NOMO-1 treated with DMSO at 0.1 percent for 48 hours (cell line): ENCODE measurements at regions not wholly inside any gene's neighbourhood (a gene's known extent, or its start where the extent isn't known, plus 50 kb on each side); places are given as distances from the start of the nearest gene placed in this dataset.
"Not testable (repeated sequence)": the region's sequence is repeated elsewhere in the genome, so short reads cannot be mapped to it uniquely, and the experiment has no call there.

Experiments used
- DNase-seq: peaks from one replicate; lab custom pipeline; 2025; ENCODE audit not compliant: unreplicated experiment; lab: John Stamatoyannopoulos, UW

DNA sequence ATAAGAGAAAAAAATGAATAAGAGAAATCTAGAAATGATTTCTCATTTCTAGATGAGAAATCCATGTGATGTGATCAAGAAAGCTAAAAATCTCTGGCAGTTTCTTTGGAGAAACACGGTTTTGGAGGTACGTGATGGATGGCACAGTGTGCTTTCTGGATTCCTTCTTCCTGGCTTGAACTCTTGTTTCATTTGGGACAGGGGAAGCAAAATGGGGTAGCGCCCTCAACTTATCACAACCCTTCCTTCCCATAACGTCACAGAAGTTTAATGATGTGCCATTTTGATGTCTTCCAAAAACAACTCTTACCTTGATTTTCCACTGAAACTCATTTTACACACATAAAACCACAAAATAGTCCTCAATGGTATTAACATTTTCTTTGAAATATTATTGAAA, 1037.3 kb downstream of the ROBO2 start:
- no peak for DNase-seq

DNA sequence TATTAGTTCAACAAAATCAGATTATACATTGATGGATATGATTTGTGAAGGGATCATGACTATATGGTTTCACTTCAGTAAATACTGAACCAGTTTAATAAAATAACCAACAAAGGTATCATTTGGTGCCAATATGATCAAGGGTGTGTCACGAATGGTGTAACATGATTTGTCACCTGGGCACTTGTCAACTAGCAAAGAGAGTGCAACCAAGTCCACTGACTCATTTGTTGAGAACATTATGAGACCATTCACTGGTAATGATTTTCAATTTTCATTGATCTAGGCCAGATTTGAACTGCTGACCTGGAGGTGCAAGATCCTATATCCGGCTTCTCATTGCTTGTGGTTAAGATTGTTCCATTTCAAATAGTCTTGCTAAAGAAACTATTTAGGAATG, 1037.9 kb downstream of the ROBO2 start:
- no peak for DNase-seq

DNA sequence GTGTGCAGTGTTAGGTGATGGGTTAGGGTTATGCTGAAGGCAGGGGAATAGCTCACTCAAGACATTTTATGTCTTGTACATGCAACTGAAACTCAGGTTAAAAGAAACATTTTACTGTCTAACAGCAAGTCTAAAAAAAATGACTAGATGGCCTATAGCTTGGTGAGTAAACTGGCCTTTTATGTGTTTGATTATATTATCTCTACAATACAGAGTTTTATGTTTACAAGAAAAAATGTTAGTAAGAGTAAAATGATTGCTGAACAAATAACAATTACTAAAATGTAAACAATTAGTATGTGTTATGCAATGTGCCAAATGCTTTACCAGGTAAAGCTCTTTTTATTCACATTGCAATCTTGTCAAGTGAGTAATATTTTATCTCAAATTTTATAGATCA, 1039.6 kb downstream of the ROBO2 start:
- DNase-seq: no peak

DNA sequence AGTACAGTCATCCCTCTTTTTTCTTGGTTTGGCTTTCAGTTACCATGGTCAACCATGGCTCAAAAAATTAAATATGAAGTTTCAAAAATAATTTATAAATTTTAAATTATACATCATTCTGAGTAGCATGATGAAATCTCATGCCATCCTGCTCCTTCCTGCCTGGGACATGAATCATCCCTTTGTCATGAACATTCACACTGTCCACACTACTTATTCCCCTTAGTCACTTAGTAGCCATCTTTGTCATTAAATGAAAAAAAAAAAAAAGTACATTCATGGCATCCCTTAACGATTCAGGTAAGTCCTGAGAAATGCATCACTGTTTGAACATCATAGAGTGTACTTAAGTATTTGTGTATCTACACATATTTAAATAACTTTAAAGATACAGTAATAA, 1046.3 kb downstream of the ROBO2 start:
- DNase-seq: no peak

DNA sequence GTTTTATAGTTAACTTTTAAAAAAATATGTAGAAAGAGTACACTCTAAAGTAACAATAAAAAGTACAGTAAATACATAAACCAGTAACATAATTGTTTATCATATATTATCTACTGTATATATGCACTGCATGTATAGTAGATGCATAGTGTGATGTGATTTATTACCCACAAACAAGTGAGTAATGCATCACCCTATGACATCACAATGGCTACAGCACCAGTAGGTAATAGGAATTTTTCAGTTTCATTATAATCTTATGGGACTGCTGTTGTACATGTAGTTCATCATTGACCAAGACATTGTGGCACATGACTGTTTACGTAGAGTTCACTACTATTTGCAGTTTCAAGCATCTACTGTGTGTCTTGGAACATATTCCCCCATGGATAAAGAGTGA, 1047.2 kb downstream of the ROBO2 start:
- DNase-seq: no peak

DNA sequence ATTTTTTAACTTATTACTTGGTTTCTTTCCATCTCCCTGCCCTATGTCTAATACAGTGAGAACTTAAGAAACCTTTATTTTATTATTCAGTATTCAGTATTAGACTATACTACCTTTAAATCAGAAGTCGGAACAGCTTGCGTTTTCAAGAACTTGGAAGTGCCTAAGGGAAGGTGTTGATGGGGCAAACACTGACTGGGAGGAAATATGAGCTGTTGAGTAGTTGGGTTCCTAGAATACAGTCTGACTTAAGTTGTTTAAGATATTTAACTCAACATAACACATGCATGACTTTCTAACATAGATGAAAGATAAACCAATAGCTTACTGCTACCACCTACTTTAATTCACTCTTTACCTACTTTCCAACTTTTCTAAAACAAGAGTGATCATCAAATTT, 1048.1 kb downstream of the ROBO2 start:
- no peak for DNase-seq

DNA sequence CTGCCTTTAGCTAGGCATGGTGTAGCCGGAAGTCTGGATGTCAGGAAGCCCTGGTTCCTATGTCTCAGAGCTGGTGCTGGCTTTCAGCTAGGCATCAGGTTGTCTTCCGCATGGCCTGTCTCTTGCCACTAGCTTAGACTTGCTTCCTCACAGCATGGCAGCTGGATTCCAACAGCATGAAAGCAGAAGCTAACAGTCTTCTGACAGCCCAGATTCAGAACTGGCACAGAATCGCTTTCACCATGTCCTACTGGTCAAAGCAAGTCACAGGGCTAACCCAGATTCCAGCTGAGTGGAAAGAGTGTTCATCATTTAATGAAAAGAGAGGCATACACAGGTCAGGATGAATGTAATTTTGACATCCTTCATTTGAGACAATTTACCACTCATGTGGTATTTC, 1050.5 kb downstream of the ROBO2 start:
- no peak for DNase-seq

DNA sequence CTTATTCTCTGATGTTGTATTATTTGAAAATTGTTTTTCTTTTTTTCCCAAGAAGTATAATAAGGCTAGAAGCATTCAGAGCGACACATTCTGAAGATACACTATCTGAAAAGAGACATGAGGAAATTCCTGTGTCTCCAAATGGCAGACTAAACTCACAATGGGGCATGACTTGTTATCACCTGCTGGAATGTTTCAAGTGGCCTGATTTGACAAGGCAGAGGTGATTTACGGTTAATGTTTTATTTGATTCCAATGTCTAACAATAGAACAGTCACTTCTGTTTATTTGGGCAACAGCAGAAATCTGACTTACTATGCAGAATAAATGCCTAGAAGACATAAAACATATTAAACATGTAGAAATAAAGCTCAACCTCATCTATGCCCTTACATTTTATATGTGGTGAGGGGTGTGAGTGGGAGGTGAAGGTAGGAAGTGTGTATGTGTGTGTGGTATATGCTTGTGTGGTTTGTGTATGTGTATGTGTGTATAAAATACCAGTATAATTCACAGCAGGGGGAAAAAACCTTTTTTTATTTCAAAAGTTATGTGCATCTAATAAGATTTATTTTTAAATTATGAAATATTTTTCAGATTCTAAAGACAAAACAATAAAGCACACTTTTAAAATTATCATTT, 1051.7 kb downstream of the ROBO2 start:
- DNase-seq: no peak

DNA sequence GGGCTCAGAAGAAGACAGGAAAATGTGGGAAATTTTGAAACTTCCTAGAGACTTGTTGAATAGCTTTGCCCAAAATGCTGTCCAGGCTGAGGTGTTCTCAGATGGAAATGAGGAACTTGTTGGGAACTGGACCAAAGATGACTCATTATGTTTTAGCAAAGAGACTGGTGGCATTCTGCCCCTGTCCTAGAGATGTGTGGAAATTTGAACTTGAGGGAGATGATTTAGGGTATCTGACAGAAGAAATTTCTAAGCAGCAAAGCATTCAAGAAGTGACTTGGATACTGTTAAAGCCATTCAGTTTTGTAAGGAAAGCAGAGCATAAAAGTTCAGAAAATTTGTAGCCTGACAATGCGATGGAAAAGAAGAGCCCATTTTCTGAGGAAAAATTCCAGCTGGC, 1052.7 kb downstream of the ROBO2 start:
- DNase-seq: not testable (repeated sequence)

DNA sequence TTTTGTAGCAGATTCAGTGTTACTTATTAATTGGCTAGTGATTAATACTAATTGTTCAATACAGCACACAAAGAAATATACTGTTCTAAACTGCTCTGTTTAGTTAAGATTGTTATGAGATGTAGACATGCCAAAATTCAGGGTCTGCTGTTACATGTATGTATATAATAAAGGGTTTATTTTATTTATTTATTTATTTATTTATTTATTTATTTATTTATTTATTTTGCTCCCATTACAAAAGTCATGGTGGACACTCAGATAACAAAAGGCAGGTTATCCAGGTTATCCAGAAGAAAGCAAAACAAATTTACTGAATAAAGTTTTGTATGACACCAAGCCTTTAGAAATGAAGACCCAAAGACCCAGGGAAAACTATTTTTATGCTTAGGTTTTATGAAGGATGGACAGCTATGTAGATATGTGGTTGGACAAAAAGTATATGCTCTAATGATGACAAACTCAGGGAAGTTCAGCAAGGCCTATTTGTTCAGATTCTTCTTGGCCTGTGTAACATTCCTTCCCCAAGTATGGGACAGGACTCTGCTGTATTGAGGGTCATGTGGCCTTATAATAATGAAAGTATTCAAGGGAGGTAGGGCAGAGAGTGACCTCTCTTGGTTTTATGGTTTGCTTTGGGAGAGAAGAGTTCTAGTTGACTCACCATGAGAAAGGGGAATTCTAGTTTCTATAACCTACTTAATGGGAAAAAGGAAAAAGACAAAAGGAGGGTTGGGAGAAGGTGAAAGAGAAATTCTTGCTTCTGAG, 1056.8 kb downstream of the ROBO2 start:
- no peak for DNase-seq

DNA sequence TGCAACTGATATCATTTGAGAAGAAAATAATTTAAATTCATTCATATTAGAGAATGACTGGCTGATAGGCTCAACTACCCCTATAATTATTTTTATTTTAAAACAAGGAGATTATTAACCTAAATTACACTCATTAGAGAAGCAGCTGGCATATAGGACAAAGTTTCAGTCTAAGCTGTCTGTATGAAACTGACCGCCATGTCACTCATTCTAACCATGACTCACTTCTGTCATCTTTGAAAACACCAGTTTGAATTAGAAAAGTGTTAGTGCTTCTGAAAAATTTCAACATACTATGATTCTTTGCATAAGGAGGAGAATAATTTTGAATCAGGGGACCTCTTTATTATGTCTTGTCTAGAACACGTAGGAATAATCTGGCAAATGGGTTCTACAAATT, 1058.5 kb downstream of the ROBO2 start:
- DNase-seq: no peak

DNA sequence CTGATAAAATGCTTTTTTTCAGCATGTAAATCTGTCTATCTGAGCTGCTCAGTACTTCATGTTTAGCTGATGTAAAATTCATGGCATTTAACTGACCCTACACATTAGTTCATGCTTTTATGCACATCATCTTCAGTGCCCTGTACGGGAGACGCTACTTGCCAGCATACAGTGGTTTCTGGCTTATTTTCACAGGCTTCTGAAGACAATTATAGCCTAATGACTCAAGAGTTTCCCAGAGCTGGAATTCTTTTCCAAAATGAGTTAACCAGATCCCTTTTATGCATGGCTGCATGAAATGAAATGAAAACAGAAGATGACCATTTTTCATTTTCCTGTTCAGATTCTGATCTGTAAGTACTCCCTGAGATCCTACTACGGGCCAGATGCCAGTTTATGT, 1061.5 kb downstream of the ROBO2 start:
- no peak for DNase-seq

DNA sequence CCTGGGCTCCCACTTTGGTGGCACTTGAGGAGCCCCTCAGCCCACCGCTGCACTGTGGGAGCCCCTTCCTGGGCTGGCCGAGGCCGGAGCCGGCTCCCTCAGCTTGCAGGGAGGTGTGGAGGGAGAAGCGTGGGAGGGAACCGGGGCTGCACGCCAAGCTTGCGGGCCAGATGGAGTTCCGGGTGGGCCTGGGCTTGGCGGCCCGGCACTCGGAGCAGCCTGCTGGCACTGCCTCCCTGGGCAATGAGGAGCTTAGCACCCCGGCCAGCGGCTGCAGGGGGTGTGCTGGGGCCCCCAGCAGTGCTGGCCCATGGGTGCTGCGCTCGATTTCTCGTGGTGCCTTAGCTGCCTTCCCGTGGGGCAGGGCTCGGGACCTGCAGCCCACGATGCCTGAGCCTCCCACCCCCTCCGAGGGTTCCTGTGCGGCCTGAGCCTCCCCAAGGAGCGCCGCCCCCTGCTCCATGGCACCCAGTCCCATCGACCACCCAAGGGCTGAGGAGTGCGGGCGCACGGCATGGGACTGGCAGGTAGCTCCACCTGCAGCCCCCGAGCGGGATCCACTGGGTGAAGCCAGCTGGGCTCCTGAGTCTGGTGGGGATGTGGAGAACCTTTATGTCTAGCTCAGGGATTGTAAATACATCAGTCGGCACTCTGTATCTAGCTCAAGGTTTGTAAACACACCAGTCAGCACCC, 1068.5 kb downstream of the ROBO2 start:
- not testable (repeated sequence) for DNase-seq

DNA sequence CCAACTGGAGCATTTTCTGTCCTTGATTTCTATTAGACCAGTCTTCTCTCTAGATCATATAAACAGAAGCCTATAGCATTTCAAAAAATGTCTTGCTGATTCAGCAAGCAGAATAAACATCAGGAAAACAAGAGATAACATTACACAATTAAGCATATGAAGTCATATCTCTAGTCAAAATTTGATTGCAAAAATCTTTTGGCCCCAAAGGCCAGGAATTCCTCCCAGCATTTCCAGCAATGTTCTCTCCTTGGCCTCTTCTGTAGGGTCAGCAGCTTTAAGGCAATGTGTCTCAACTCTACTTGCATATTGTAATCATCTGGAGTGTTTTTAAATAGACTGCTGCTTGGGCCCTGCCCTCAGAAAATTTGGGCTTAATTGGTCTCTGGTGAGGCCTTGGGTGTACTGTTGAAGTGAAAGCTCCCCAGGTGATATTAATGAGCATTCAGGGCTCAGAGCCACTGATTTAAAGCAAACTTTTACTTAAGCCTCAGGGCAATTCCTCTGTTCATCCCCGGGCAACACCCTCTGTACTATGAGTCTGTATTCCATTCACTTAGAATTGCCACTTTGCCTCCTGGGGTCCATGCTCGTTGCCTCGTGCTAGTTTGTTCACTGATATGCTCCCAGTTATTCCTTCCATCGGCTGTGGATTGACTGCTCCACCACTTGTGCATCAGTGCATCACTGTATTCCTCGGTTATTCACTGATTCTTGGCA, 1072.6 kb downstream of the ROBO2 start:
- no peak for DNase-seq

DNA sequence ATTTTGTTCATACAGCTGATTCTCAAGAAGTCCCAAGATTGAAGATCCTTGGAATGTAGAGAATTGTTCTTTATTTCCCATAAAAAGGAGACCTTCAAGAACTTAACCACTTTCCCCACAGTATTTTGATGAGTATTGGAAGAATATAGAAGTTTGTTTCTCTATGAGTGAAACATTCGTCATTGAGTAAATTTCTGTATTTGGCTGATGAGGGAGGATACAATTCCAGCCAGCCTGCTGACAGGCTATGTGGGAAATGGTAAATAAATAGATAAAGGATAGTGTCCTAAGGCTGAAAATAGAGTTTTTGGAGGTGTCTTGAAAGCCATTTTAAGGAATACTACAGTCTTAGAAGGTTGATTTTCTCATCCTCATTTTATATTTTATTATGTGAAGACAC, 1076.1 kb downstream of the ROBO2 start:
- no peak for DNase-seq

DNA sequence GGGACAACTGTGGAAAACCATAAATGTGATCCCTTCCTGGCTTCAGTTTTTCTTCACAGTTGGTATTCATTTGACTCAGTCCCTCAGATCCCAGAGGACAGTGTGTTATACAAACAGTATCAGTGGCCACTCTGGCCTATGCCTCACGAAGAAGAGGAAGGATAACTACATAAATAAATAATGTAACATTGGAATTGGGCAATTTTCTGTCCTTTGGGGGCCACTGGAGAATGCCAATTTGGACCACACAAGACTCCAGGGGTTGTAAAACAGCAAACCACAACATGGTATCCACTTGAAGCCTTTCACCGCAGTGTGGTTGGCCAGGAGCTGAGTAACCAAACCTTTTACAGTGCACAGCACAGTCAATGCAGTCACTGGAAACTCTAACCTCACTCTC, 1077.0 kb downstream of the ROBO2 start:
- no peak for DNase-seq

DNA sequence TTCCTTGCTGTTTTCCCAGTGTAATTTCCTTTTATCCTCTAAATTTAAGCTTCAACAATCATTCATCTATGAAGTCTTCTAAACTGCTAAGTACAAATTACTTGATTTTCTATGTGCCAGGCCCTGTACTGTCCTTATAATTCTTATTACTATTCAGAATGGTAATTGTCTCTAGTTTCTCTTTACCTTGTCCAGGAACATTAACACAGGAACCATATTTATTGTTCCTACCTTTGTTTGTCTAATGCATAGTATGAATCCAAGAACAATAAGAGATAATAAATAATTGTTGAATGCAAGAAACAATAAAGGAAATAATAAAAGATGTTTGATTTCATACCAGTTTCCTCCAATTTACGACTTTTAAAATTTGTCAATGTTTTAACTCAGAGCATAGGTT, 1083.2 kb downstream of the ROBO2 start:
- DNase-seq: no peak

DNA sequence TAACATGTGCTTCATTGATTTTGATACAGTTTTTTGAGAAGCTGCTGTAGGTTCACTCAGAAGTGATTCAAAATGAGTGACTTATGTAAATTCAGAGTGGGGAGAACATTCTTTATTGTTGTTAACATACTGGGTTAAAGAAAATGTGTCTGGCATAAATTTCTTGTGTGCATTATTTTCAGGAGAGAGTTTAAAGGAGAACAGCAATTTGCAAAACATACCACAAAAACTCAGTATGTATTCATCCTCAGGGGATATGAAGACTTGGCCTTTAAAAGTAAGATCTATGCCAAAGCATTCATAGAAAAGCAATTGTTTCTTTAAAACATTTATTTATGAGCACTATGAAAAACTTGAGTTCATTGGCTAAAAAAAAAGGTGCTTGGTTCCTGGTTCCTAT, 1089.8 kb downstream of the ROBO2 start:
- DNase-seq: no peak

DNA sequence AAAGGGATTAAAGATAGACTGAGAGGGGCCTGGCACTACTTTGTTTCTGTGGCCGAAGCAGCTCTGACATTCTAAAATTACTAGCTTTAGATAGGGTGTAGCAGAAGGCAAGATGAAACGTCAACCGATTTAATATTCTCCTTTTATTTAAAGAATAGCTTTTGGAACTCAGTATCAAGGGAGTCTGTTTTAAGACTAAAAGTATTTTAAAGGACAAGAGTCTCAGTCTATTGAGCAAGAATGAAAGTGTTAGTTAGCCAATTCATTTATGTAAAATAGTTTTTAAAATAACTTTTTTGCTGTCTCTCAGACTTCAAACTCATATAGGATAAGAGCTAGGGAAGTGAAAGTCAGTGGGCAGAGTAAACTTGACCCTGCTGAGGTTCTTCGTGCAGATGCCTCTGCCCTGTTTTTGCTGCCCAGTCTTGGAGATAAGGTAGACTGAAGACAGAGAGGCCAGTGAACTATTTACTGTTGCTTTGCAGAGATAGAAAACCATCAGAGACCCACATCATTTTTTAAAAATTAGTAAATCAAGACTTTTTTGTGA, 1090.9 kb downstream of the ROBO2 start:
- DNase-seq: peak; percentile 57

DNA sequence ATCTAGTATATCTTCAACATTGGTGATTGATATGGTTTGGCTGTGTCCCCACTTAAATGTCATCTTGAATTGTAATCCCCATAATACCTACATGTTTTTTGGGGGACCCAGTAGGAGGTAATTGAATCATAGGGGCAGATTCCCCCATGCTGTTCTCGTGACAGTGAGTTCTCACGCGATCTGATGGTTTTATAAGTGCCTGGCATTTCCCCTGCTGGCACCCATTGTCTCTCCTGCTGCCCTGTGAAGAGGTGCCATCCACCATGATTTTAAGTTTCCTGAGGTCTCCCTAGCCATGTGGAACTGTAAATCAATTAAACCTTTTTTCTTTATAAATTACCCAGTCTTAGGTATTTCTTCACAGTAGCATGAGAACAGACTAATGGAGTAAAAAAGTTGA, 1094.6 kb downstream of the ROBO2 start:
- no peak for DNase-seq

DNA sequence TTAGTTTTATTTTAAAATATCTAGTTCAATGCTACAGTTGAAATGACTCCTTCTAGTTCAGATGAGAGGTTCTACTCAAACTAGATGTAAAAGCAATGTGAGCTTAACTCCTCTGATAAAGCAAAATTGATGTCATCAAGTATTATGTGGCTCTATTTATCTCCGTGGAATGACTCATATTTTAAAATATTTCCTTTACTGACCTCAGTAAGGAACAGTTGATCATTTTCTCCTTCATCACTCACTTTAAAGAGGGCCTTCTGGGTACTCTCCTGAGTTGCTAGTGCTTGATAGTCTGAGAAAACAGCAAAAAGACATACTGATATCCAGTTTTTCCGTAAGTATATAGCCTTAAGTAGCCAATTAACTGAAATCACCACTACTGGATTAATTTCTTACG, 1099.3 kb downstream of the ROBO2 start:
- DNase-seq: no peak
